Left renal pelvis (tissue), 4 donors: ENCODE measurements at regions not wholly inside any gene's neighbourhood (a gene's known extent, or its start where the extent isn't known, plus 50 kb on each side); places are given as distances from the start of the nearest gene placed in this dataset.

ENCODE experiments used
- DNase-seq, 4 donors: peaks; one replicate each; pipeline ENCODE4 v3.0.0-alpha.2; 2013; ENCODE audit warnings: low read depth in 4 of 4, low spot score in 3 of 4

GRCh38 chr10:52915391-52915790 lies 142.8 kb upstream of the MBL2 start:
- no peak for DNase-seq

- no peak for DNase-seq
Observed at GRCh38 chr10:52911163-52911562, 138.6 kb upstream of the MBL2 start.

- peak in 2 of 4 donors; percentile 2 to 19 for DNase-seq
Observed at GRCh38 chr10:52908478-52908877, 135.9 kb upstream of the MBL2 start.

GRCh38 chr10:52906046-52906445 lies 133.5 kb upstream of the MBL2 start:
- no peak for DNase-seq

- no peak for DNase-seq
Observed at GRCh38 chr10:52903397-52903938, 130.9 kb upstream of the MBL2 start.

GRCh38 chr10:52900593-52900992 lies 128.0 kb upstream of the MBL2 start:
- DNase-seq = no peak

GRCh38 chr10:52897162-52897561 lies 124.6 kb upstream of the MBL2 start:
- DNase-seq = no peak

- no peak for DNase-seq
Observed at GRCh38 chr10:52895059-52895458, 122.5 kb upstream of the MBL2 start.

GRCh38 chr10:52890281-52890680 lies 117.7 kb upstream of the MBL2 start:
- DNase-seq = no peak

GRCh38 chr10:52889611-52890010 lies 117.0 kb upstream of the MBL2 start:
- no peak for DNase-seq

GRCh38 chr10:52883996-52884871 lies 111.7 kb upstream of the MBL2 start:
- peak; percentile 40 to 63 (median 51) for DNase-seq

- DNase-seq = no peak
Observed at GRCh38 chr10:52879091-52879807, 106.7 kb upstream of the MBL2 start.

- DNase-seq = no peak
Observed at GRCh38 chr10:52877451-52877850, 104.9 kb upstream of the MBL2 start.

- no peak for DNase-seq
Observed at GRCh38 chr10:52875336-52875735, 102.8 kb upstream of the MBL2 start.

- DNase-seq = no peak
Observed at GRCh38 chr10:52874581-52874980, 102.0 kb upstream of the MBL2 start.

- no peak for DNase-seq
Observed at GRCh38 chr10:52871191-52871843, 98.7 kb upstream of the MBL2 start.

GRCh38 chr10:52870562-52870961 lies 98.0 kb upstream of the MBL2 start:
- DNase-seq = no peak

GRCh38 chr10:52869864-52870263 lies 97.3 kb upstream of the MBL2 start:
- DNase-seq = no peak

GRCh38 chr10:52865213-52865612 lies 92.6 kb upstream of the MBL2 start:
- no peak for DNase-seq

GRCh38 chr10:52864201-52865106 lies 91.9 kb upstream of the MBL2 start:
- DNase-seq = peak in 2 of 4 donors; percentile 4 to 12
